Thoracic aorta (tissue), 2 donors: ENCODE measurements at regions not wholly inside any gene's neighbourhood (a gene's known extent, or its start where the extent isn't known, plus 50 kb on each side); places are given as distances from the start of the nearest gene placed in this dataset.

Experiments
- ATAC-seq: fragments of 150-250 bp; one replicate; pipeline ENCODE4 v1.8.0; 2017; ENCODE audit warnings: low read depth; ENCODE audit not compliant: insufficient number of reproducible peaks, low FRiP score
- DNase-seq: peaks from one replicate; pipeline ENCODE4 v3.0.0-alpha.2; 2020; ENCODE audit warnings: low spot score
- H3K27ac ChIP-seq, 2 donors: fragments of 200-600 bp; sonication (generic); 1 replicate in 1 of 2; 2 replicates in 1 of 2; pipeline ENCODE4 v1.5.1; 2016; ENCODE audit warnings: mild to moderate bottlenecking in 2 of 2, moderate library complexity in 2 of 2
- H3K27me3 ChIP-seq: fragments of 200-600 bp; sonication (generic); replicated peaks from 2 replicates; pipeline ENCODE4 v1.6.0; 2016; ENCODE audit warnings: mild to moderate bottlenecking; ENCODE audit not compliant: insufficient read depth
- H3K36me3 ChIP-seq: fragments of 200-600 bp; sonication (generic); one replicate; pipeline ENCODE4 v1.5.1; 2016
- H3K4me1 ChIP-seq, 2 donors: fragments of 200-600 bp; sonication (generic); 1 replicate in 1 of 2; 2 replicates in 1 of 2; pipeline versions ENCODE4 v1.5.1 to v1.6.0; 2016; ENCODE audit warnings: low read depth in 2 of 2, mild to moderate bottlenecking in 1 of 2; ENCODE audit not compliant: control insufficient read depth in 1 of 2
- H3K4me3 ChIP-seq: fragments of 200-600 bp; sonication (generic); 2 replicates; pipeline ENCODE4 v1.5.1; 2016; ENCODE audit warnings: mild to moderate bottlenecking
- H3K9me3 ChIP-seq: fragments of 200-600 bp; sonication (generic); 2 replicates; pipeline ENCODE4 v1.5.1; 2016
- TF ChIP-seq, protein P1 (sequence below): fragments of 200-600 bp; sonication (generic); IDR thresholded peaks from one replicate; pipeline ENCODE4 v1.5.1; 2019; ENCODE audit warnings: antibody characterized with exemption

DNA sequence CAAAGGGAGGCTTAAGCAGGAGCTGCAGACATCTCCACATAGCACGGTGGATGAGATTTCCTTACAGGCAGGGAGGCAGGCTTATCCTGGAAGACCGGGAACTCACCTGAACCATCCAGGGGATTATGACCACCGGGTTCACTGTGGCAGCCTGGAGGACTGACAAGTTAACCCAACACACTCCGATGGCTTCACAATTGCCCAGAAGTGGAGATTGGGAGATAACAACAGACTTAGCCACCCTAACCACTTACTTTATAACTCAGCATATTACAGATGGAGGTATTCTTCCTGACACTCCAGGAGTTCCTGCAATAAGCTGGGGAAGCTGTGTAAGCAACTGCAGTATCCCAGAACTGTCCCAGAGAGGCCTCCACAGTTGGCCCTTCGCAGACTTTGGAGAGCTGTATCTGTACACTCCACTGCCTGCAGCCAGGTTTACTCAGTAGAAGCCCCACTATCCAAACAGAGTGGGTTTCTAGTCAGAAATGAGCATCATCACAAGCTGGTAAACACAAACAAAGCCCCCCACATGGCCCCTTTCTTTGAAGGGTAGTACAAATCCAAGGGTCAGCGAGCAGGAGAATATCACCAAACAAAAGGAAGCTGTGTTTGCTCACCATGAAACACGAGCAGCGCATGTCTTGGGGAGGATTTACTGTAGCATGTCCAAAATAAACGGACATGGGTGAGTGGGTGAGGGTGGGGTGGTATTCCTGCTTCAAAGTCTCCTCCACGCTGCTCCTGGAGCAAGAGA, 462.2 kb downstream of the RASEF start:
- Histone ChIP-seq H3K9me3 (no peaks in the 10 kb centered on the region), H3K36me3 (no peaks in the 10 kb centered on the region), H3K4me3 (no peak overlapping the region), H3K4me1 (peaks cover 0 to 27% of the 10 kb centered on the region in 2 donors), H3K27ac (no peak overlapping the region), H3K27me3 (no peaks in the 10 kb centered on the region)
- TF ChIP-seq, protein P1, sequence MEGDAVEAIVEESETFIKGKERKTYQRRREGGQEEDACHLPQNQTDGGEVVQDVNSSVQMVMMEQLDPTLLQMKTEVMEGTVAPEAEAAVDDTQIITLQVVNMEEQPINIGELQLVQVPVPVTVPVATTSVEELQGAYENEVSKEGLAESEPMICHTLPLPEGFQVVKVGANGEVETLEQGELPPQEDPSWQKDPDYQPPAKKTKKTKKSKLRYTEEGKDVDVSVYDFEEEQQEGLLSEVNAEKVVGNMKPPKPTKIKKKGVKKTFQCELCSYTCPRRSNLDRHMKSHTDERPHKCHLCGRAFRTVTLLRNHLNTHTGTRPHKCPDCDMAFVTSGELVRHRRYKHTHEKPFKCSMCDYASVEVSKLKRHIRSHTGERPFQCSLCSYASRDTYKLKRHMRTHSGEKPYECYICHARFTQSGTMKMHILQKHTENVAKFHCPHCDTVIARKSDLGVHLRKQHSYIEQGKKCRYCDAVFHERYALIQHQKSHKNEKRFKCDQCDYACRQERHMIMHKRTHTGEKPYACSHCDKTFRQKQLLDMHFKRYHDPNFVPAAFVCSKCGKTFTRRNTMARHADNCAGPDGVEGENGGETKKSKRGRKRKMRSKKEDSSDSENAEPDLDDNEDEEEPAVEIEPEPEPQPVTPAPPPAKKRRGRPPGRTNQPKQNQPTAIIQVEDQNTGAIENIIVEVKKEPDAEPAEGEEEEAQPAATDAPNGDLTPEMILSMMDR = no peak
- no peak for DNase-seq
- ATAC-seq = no peak

DNA sequence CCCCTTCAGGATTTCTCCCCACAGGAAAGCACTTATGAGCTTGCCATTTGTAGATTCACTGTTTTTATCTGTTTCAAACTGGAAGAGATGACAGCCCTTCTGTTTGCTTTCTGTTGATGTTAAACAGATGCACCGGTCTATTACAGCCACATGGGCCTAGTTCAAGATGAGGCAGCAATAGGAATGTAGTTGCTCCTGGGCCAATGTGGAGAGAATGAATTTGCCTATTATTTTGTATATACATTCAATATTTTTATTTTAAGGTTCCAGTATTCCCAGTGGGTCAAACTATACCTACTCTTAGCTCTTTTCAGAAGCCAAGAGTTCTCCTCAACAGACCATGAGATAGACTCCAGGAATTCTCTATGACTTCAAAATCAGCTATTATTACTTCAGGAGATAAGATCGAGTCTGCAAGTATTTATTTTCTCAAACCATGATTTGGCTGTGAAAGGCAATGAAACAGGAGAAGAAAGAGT, 461.6 kb downstream of the RASEF start:
- ATAC-seq (no peak), DNase-seq (no peak)
- TF ChIP-seq, protein P1 = no peak
- Histone ChIP-seq H3K27ac (no peak overlapping the region), H3K4me3 (no peak overlapping the region), H3K9me3 (no peaks in the 10 kb centered on the region), H3K36me3 (no peaks in the 10 kb centered on the region), H3K27me3 (no peaks in the 10 kb centered on the region), H3K4me1 (peaks cover 3 to 31% of the 10 kb centered on the region in 2 donors)

DNA sequence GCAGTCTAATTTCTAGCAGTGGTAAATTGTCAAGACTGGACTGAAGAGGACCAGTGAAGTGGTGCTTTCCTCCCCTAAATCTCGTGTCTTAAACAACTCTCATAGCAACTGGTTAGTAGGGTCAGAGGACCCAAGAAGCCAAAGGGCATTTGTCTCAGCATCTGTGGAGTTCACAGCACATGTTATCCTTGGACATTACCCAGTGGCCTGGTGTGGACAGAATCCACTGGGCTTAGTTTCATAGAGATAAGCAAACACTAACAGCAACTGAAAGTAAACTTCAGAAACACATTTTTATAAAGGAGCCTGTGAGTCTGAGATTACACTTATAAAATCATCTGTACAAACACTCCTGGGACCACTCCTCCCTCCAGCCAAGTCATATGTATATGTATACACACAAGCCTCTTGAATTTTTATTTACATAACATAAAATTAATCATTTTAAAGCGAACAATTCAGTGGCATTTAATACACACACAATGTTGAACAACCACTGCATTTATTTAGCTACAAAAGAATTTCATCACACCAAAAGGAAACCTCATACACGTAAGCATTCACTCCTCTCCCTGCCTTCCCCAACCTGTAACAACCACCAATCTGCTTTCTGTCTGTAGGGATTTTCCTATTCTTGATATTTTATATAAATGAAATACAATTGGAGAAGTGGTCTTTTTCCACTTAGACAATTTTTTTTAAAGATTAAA, 457.8 kb downstream of the RASEF start:
- no peaks in the 10 kb centered on the region for H3K36me3 ChIP-seq
- ATAC-seq (no peak), DNase-seq (no peak)
- H3K4me3 ChIP-seq = no peak overlapping the region
- H3K27ac ChIP-seq = no peak overlapping the region
- TF ChIP-seq, protein P1 = no peak
- H3K27me3 ChIP-seq = no peaks in the 10 kb centered on the region
- no peaks in the 10 kb centered on the region for H3K9me3 ChIP-seq
- peaks cover 5 to 13% of the 10 kb centered on the region in 2 donors for H3K4me1 ChIP-seq

DNA sequence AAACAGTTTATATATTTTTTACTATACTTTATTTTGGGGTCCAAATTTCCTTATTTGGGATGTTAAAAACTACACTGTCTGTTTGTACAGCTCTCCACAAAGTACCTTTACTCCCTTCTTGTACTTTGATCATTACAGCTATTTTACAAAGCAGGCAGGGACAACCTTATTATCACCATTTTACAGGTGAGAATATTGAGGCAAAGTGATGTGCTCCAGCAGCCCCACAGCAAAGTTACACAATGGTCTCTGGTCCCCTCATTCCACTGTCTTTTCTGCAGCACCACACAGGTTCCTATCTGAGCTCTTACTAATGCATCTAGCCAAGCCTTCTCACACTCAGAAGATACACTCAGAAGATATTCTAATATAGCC, 457.3 kb downstream of the RASEF start:
- peaks cover 5 to 13% of the 10 kb centered on the region in 2 donors for H3K4me1 ChIP-seq
- no peaks in the 10 kb centered on the region for H3K27me3 ChIP-seq
- H3K9me3 ChIP-seq = no peaks in the 10 kb centered on the region
- ATAC-seq = no peak
- H3K4me3 ChIP-seq = no peak overlapping the region
- H3K36me3 ChIP-seq = no peaks in the 10 kb centered on the region
- H3K27ac ChIP-seq = no peak overlapping the region
- no peak for DNase-seq
- TF ChIP-seq, protein P1 = no peak

DNA sequence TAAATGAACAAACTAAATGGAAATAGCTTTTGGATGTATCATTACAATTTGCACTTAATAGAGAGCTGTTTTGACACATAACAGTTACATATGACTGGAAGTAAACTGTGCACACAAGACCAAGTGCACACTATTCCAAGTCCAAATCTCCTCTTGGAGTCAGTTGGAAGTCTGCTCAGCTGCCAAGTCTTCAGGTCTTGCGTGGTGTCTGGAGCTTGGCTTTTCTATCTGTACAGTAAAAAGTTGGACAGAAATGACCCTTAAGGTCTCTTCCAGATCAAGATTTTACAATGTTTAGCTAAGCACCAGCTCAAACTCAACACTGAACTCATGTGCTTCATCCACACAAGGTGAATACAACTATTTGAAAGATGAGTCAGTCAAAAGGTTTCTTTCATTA, 456.9 kb downstream of the RASEF start:
- H3K36me3 ChIP-seq = no peaks in the 10 kb centered on the region
- H3K27me3 ChIP-seq = no peaks in the 10 kb centered on the region
- no peak overlapping the region for H3K27ac ChIP-seq
- TF ChIP-seq, protein P1 = no peak
- DNase-seq (no peak), ATAC-seq (no peak)
- H3K9me3 ChIP-seq = no peaks in the 10 kb centered on the region
- H3K4me3 ChIP-seq = no peak overlapping the region
- H3K4me1 ChIP-seq = peaks cover 5 to 13% of the 10 kb centered on the region in 2 donors
